OCI-LY3 (cell line): ENCODE measurements at regions not wholly inside any gene's neighbourhood (a gene's known extent, or its start where the extent isn't known, plus 50 kb on each side); places are given as distances from the start of the nearest gene placed in this dataset.

Experiments
- H2AFZ ChIP-seq: fragments of 200-600, 300-600 bp; shearing (Covaris generic); 2 replicates; pipeline ENCODE4 v1.6.0; 2014; ENCODE audit warnings: antibody characterized with exemption, low read depth, low read length
- H3K27ac ChIP-seq: fragments of 200-600, 300-600 bp; sonication (generic); 2 replicates; pipeline ENCODE4 v1.5.1; 2014; ENCODE audit warnings: mild to moderate bottlenecking, low read length, moderate library complexity, mixed read lengths
- H3K27me3 ChIP-seq: fragments of 200-600, 300-600 bp; sonication (generic); 2 replicates; pipeline ENCODE4 v1.6.1; 2014; ENCODE audit warnings: low read depth, low read length, mixed read lengths
- H3K36me3 ChIP-seq: fragments of 200-600, 300-600 bp; sonication (generic); replicated peaks from 2 replicates; pipeline ENCODE3; 2014; ENCODE audit warnings: low read depth, low read length, mixed read lengths
- H3K4me1 ChIP-seq: fragments of 300-600, 200-600 bp; sonication (generic); 2 replicates; pipeline ENCODE4 v1.6.1; 2014; ENCODE audit warnings: low read length, mixed read lengths
- H3K4me2 ChIP-seq: fragments of 200-600, 300-600 bp; sonication (generic); 2 replicates; pipeline ENCODE4 v1.6.1; 2014; ENCODE audit warnings: low read length, mixed read lengths
- H3K4me3 ChIP-seq: fragments of 300-600, 200-600 bp; sonication (generic); 2 replicates; pipeline ENCODE4 v1.5.1; 2014; ENCODE audit warnings: antibody characterized with exemption, mild to moderate bottlenecking, low read length, moderate library complexity
- H3K79me2 ChIP-seq: fragments of 300-600, 200-600 bp; shearing (Covaris generic); 2 replicates; pipeline ENCODE4 v1.6.1; 2014; ENCODE audit warnings: mild to moderate bottlenecking, low read length, mixed read lengths
- H3K9ac ChIP-seq: fragments of 300-600, 200-600 bp; shearing (Covaris generic); 2 replicates; pipeline ENCODE4 v1.6.0; 2014; ENCODE audit warnings: mild to moderate bottlenecking, low read length, moderate library complexity
- H3K9me3 ChIP-seq: fragments of 200-600, 300-600 bp; shearing (Covaris generic); 2 replicates; pipeline ENCODE4 v1.6.1; 2014; ENCODE audit warnings: low read length, mixed read lengths; ENCODE audit not compliant: insufficient read depth
- H4K20me1 ChIP-seq: fragments of 200-600, 300-600 bp; sonication (generic); 2 replicates; pipeline ENCODE4 v1.6.1; 2016; ENCODE audit warnings: low read length, mixed read lengths; ENCODE audit not compliant: insufficient read depth
- EZH2phosphoT487 ChIP-seq: fragments of 200-600 bp; shearing (Covaris generic); IDR thresholded peaks from 2 replicates; pipeline ENCODE4 v1.6.1; 2018; ENCODE audit warnings: antibody characterized with exemption, mixed run types, low read depth
- TF ChIP-seq, protein P1 (sequence below): fragments of 200-600, 300-600 bp; sonication (generic); IDR thresholded peaks from 2 replicates; pipeline ENCODE4 v1.5.1; 2014; ENCODE audit warnings: antibody characterized with exemption, low read length, low read depth

GRCh38 chr14:104376202-104377140 lies 203.1 kb upstream of the C14orf180 start:
- Histone ChIP-seq H3K27ac (no peak overlapping the region), H3K36me3 (no peaks in the 10 kb centered on the region), H3K9me3 (no peaks in the 10 kb centered on the region), H3K4me1 (no peaks in the 10 kb centered on the region), H3K4me3 (no peak overlapping the region), H3K79me2 (no peaks in the 10 kb centered on the region), H2AFZ (no peak overlapping the region), H3K4me2 (no peak overlapping the region), H3K9ac (no peak overlapping the region), H3K27me3 (peaks cover 29% of the 10 kb centered on the region), H4K20me1 (no peaks in the 10 kb centered on the region)
- TF ChIP-seq EZH2phosphoT487, result no peak
- TF ChIP-seq, protein P1, sequence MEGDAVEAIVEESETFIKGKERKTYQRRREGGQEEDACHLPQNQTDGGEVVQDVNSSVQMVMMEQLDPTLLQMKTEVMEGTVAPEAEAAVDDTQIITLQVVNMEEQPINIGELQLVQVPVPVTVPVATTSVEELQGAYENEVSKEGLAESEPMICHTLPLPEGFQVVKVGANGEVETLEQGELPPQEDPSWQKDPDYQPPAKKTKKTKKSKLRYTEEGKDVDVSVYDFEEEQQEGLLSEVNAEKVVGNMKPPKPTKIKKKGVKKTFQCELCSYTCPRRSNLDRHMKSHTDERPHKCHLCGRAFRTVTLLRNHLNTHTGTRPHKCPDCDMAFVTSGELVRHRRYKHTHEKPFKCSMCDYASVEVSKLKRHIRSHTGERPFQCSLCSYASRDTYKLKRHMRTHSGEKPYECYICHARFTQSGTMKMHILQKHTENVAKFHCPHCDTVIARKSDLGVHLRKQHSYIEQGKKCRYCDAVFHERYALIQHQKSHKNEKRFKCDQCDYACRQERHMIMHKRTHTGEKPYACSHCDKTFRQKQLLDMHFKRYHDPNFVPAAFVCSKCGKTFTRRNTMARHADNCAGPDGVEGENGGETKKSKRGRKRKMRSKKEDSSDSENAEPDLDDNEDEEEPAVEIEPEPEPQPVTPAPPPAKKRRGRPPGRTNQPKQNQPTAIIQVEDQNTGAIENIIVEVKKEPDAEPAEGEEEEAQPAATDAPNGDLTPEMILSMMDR, result no peak

DNA sequence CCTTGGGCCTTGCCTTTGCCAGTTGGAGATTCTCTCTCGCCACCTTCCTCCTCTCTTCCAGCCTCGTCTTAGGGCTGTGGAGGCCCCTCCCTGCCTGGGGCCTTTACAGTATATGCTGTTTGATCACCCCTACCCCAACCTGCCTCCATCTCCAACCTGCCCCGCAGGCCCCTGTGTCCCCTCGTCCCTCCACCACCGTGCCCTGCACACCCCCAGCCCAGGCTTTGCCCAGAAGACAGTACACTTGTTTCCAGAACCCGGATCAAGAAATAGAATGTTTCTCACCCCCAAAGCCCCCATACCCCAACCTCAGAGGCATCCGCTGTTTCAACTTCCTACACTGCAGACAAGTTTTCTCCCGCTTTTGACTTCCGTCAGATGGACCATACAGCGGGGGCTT lies 202.3 kb upstream of the C14orf180 start:
- no peaks in the 10 kb centered on the region for H3K4me1 ChIP-seq
- H3K4me2 ChIP-seq, result no peak overlapping the region
- H3K9me3 ChIP-seq, result no peaks in the 10 kb centered on the region
- H3K36me3 ChIP-seq, result no peaks in the 10 kb centered on the region
- no peak overlapping the region for H2AFZ ChIP-seq
- H3K79me2 ChIP-seq, result no peaks in the 10 kb centered on the region
- H3K4me3 ChIP-seq, result no peak overlapping the region
- no peak overlapping the region for H3K9ac ChIP-seq
- no peaks in the 10 kb centered on the region for H4K20me1 ChIP-seq
- TF ChIP-seq EZH2phosphoT487, result no peak
- TF ChIP-seq, protein P1, result no peak
- H3K27me3 ChIP-seq, result peaks cover 35% of the 10 kb centered on the region
- H3K27ac ChIP-seq, result no peak overlapping the region

DNA sequence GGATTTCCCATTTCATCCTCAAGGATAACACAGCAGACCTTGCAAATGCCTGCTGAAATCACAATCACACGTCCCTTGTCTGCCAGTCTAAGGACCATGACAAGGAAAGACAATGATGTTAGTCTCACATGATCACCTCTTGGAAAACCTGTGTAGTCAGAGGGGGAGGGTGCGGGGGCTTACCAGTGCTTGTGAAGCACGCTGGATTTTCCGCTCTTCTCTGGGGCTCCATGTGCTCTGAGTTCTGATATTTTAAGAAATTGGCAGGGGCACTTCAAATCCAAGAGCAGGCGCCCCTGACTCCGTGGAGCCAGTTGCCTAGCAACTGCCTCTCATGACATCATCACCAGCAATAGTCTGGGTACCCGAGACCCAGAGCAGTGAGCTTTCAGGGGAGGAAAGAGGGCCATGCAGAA lies 200.9 kb upstream of the C14orf180 start:
- no peaks in the 10 kb centered on the region for H4K20me1 ChIP-seq
- no peaks in the 10 kb centered on the region for H3K9me3 ChIP-seq
- H2AFZ ChIP-seq, result no peak overlapping the region
- TF ChIP-seq, protein P1, result no peak
- no peak for TF ChIP-seq EZH2phosphoT487
- H3K4me2 ChIP-seq, result no peak overlapping the region
- no peak overlapping the region for H3K9ac ChIP-seq
- H3K27me3 ChIP-seq, result peaks cover 37% of the 10 kb centered on the region
- H3K4me3 ChIP-seq, result no peak overlapping the region
- no peaks in the 10 kb centered on the region for H3K36me3 ChIP-seq
- no peaks in the 10 kb centered on the region for H3K4me1 ChIP-seq
- H3K27ac ChIP-seq, result no peak overlapping the region
- no peaks in the 10 kb centered on the region for H3K79me2 ChIP-seq

GRCh38 chr14:104382361-104383087 lies 197.0 kb upstream of the C14orf180 start:
- H3K9ac ChIP-seq, result no peak overlapping the region
- no peaks in the 10 kb centered on the region for H3K36me3 ChIP-seq
- no peaks in the 10 kb centered on the region for H3K79me2 ChIP-seq
- peaks cover 37% of the 10 kb centered on the region for H3K27me3 ChIP-seq
- H3K4me3 ChIP-seq, result no peak overlapping the region
- no peak overlapping the region for H3K27ac ChIP-seq
- no peak overlapping the region for H2AFZ ChIP-seq
- H3K4me1 ChIP-seq, result no peaks in the 10 kb centered on the region
- TF ChIP-seq, protein P1, result no peak
- no peak for TF ChIP-seq EZH2phosphoT487
- no peak overlapping the region for H3K4me2 ChIP-seq
- H3K9me3 ChIP-seq, result no peaks in the 10 kb centered on the region
- no peaks in the 10 kb centered on the region for H4K20me1 ChIP-seq
